ENCODE measurements at regions not wholly inside any gene's neighbourhood (a gene's known extent, or its start where the extent isn't known, plus 50 kb on each side); places are given as distances from the start of the nearest gene placed in this dataset.

DNA sequence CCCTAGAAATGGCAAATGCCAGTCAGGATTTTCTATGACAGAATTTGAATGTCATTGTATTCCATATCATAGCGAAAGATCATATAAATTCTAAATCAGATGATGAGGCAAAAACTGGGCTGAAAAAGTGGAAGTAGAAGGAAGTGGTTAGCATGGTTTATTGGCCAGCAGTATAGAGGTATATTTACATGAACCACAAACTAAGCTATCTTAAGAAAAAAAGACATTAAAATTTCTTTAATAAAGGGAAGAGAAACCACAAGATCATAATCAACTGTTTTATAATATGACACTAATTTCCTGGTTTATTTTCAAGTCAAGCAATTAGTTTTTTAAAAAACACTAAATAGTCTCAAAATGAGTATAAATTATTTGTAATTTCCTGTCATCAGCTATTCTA, 123.2 kb upstream of the LRP1B start:
- Histone ChIP-seq H3K9me2 (replicated peaks; ENCODE audit: low read depth, low read length) (no peaks in the 10 kb centered on the region), H4K20me1 (ENCODE audit: insufficient read depth, low read length, poor library complexity, severe bottlenecking) (no peaks in the 10 kb centered on the region), H3K4me1 (ENCODE audit: insufficient read depth, low read length, poor library complexity, severe bottlenecking) (peaks cover 12% of the 10 kb centered on the region), H3F3A (ENCODE audit: low read depth) (no peaks in the 10 kb centered on the region), H3K9ac (ENCODE audit: low read depth, low read length, poor library complexity, severe bottlenecking) (no peak overlapping the region), H3K4me2 (ENCODE audit: low read depth, low read length, poor library complexity, severe bottlenecking) (peak overlapping the region; percentile 17), H3K27me3 (ENCODE audit: insufficient read depth, low read length, poor library complexity, severe bottlenecking) (peaks cover 83% of the 10 kb centered on the region), H2AFZ (ENCODE audit: low read length) (no peak overlapping the region), H3K79me2 (ENCODE audit: insufficient read depth, low read length) (no peaks in the 10 kb centered on the region), H3K4me3 (ENCODE audit: low read length, poor library complexity, severe bottlenecking) (no peak overlapping the region), H3K36me3 (ENCODE audit: insufficient read depth, low read length) (no peaks in the 10 kb centered on the region), H3K9me3 (ENCODE audit: insufficient read depth, low read depth, low read length) (no peaks in the 10 kb centered on the region)
- TF ChIP-seq, protein P1, sequence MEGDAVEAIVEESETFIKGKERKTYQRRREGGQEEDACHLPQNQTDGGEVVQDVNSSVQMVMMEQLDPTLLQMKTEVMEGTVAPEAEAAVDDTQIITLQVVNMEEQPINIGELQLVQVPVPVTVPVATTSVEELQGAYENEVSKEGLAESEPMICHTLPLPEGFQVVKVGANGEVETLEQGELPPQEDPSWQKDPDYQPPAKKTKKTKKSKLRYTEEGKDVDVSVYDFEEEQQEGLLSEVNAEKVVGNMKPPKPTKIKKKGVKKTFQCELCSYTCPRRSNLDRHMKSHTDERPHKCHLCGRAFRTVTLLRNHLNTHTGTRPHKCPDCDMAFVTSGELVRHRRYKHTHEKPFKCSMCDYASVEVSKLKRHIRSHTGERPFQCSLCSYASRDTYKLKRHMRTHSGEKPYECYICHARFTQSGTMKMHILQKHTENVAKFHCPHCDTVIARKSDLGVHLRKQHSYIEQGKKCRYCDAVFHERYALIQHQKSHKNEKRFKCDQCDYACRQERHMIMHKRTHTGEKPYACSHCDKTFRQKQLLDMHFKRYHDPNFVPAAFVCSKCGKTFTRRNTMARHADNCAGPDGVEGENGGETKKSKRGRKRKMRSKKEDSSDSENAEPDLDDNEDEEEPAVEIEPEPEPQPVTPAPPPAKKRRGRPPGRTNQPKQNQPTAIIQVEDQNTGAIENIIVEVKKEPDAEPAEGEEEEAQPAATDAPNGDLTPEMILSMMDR (conservative IDR thresholded peaks at IDR 0.05; ENCODE audit: low read length) = no peak
- TF ChIP-seq EZH2phosphoT487 (IDR thresholded peaks at IDR 0.05; ENCODE audit: borderline replicate concordance) = peak; percentile 92

- Histone ChIP-seq H3K4me1 (ENCODE audit: insufficient read depth, low read length, poor library complexity, severe bottlenecking) (no peaks in the 10 kb centered on the region), H2AFZ (ENCODE audit: low read length) (no peak overlapping the region), H3K4me3 (ENCODE audit: low read length, poor library complexity, severe bottlenecking) (no peak overlapping the region), H3K27me3 (ENCODE audit: insufficient read depth, low read length, poor library complexity, severe bottlenecking) (peaks cover 38% of the 10 kb centered on the region), H3K4me2 (ENCODE audit: low read depth, low read length, poor library complexity, severe bottlenecking) (no peak overlapping the region), H4K20me1 (ENCODE audit: insufficient read depth, low read length, poor library complexity, severe bottlenecking) (no peaks in the 10 kb centered on the region), H3F3A (ENCODE audit: low read depth) (no peaks in the 10 kb centered on the region), H3K9ac (ENCODE audit: low read depth, low read length, poor library complexity, severe bottlenecking) (no peak overlapping the region), H3K36me3 (ENCODE audit: insufficient read depth, low read length) (no peaks in the 10 kb centered on the region), H3K9me3 (ENCODE audit: insufficient read depth, low read depth, low read length) (no peaks in the 10 kb centered on the region), H3K9me2 (replicated peaks; ENCODE audit: low read depth, low read length) (no peaks in the 10 kb centered on the region), H3K79me2 (ENCODE audit: insufficient read depth, low read length) (no peaks in the 10 kb centered on the region)
- no peak for TF ChIP-seq EZH2phosphoT487 (IDR thresholded peaks at IDR 0.05; ENCODE audit: borderline replicate concordance)
- TF ChIP-seq, protein P1 (conservative IDR thresholded peaks at IDR 0.05; ENCODE audit: low read length) = no peak
Observed at GRCh38 chr2:142241016-142241415, 110.2 kb upstream of the LRP1B start.

DNA sequence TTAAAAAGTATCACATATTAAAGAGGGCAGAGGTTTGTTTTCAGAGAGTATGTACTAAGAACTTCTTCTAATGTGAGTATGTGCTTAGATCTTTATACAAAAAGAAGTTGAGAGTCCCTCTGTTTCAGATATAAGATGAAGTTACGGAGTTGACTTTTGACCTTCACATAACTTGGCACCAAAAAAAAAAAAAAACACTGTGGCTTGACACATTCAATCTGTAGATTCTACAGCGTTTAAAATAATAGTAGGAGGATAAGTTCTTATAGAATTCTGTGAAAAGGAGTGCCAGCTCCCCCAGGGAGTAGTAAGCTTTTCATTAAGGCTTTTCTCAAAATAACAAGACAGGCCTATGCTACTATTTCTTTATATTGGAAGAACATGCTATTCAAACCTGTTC, 105.4 kb upstream of the LRP1B start:
- H4K20me1 ChIP-seq (ENCODE audit: insufficient read depth, low read length, poor library complexity, severe bottlenecking) = no peaks in the 10 kb centered on the region
- H3K4me2 ChIP-seq (ENCODE audit: low read depth, low read length, poor library complexity, severe bottlenecking) = no peak overlapping the region
- H3K36me3 ChIP-seq (ENCODE audit: insufficient read depth, low read length) = no peaks in the 10 kb centered on the region
- no peaks in the 10 kb centered on the region for H3K9me2 ChIP-seq (replicated peaks; ENCODE audit: low read depth, low read length)
- no peaks in the 10 kb centered on the region for H3K79me2 ChIP-seq (ENCODE audit: insufficient read depth, low read length)
- no peak overlapping the region for H2AFZ ChIP-seq (ENCODE audit: low read length)
- H3K4me1 ChIP-seq (ENCODE audit: insufficient read depth, low read length, poor library complexity, severe bottlenecking) = no peaks in the 10 kb centered on the region
- no peak for TF ChIP-seq EZH2phosphoT487 (IDR thresholded peaks at IDR 0.05; ENCODE audit: borderline replicate concordance)
- TF ChIP-seq, protein P1 (conservative IDR thresholded peaks at IDR 0.05; ENCODE audit: low read length) = no peak
- H3K4me3 ChIP-seq (ENCODE audit: low read length, poor library complexity, severe bottlenecking) = no peak overlapping the region
- H3F3A ChIP-seq (ENCODE audit: low read depth) = no peaks in the 10 kb centered on the region
- peaks cover 9% of the 10 kb centered on the region for H3K27me3 ChIP-seq (ENCODE audit: insufficient read depth, low read length, poor library complexity, severe bottlenecking)
- H3K9me3 ChIP-seq (ENCODE audit: insufficient read depth, low read depth, low read length) = no peaks in the 10 kb centered on the region
- no peak overlapping the region for H3K9ac ChIP-seq (ENCODE audit: low read depth, low read length, poor library complexity, severe bottlenecking)

All from Loucy (cell line).